ENCODE measurements at regions not wholly inside any gene's neighbourhood (a gene's known extent, or its start where the extent isn't known, plus 50 kb on each side); places are given as distances from the start of the nearest gene placed in this dataset.

- H3K36me3 Mint-ChIP-seq (ENCODE audit: low read depth, unreplicated experiment), result no peaks in the 10 kb centered on the region
- H3K9ac ChIP-seq (ENCODE audit: low read length), result no peak overlapping the region
- H3K4me1 ChIP-seq (ENCODE audit: insufficient read depth, low read length), result no peaks in the 10 kb centered on the region
- no peak overlapping the region for H3K4me3 Mint-ChIP-seq (ENCODE audit: unreplicated experiment)
- H3K4me2 ChIP-seq (ENCODE audit: low read length), result no peak overlapping the region
- H3K36me3 ChIP-seq (ENCODE audit: insufficient read depth, low read length), result no peaks in the 10 kb centered on the region
- DNase-seq (ENCODE audit: low read depth), result no peak
- no peaks in the 10 kb centered on the region for H3K9me3 Mint-ChIP-seq (ENCODE audit: unreplicated experiment)
- no peak overlapping the region for H3K27ac Mint-ChIP-seq (ENCODE audit: unreplicated experiment)
- H2AFZ ChIP-seq (ENCODE audit: low read depth, low read length), result no peak overlapping the region
- peaks cover 2% of the 10 kb centered on the region for H3K27me3 Mint-ChIP-seq (ENCODE audit: low read depth, unreplicated experiment)
- no peaks in the 10 kb centered on the region for H4K20me1 ChIP-seq (ENCODE audit: insufficient read depth, low read length)
- no peaks in the 10 kb centered on the region for H3K9me3 ChIP-seq (ENCODE audit: insufficient read depth, low read depth, low read length)
- no peak overlapping the region for H3K27ac ChIP-seq (ENCODE audit: low read depth, low read length)
- TF ChIP-seq CTCF (IDR thresholded peaks at IDR 0.05; ENCODE audit: insufficient read depth, low read depth, low read length), result no peak
- no peak for TF ChIP-seq EZH2 (IDR thresholded peaks at IDR 0.05; ENCODE audit: insufficient read depth, low read length)
- no peaks in the 10 kb centered on the region for H3K79me2 ChIP-seq (ENCODE audit: insufficient read depth, low read length)
- H3K4me3 ChIP-seq (ENCODE audit: insufficient read depth, low read depth, low read length), result no peak overlapping the region
- H3K4me1 Mint-ChIP-seq (ENCODE audit: low read depth, unreplicated experiment), result no peaks in the 10 kb centered on the region
- no peak for FAIRE-seq
- no peaks in the 10 kb centered on the region for H3K27me3 ChIP-seq (ENCODE audit: insufficient read depth, low read length)
These were observed 411.5 kb upstream of the MCTP2 start for GRCh38 chr15:93819826-93820225.

- Histone ChIP-seq H3K9me3 (ENCODE audit: insufficient read depth, low read depth, low read length) (no peaks in the 10 kb centered on the region), H3K9ac (ENCODE audit: low read length) (no peak overlapping the region), H3K4me2 (ENCODE audit: low read length) (no peak overlapping the region), H3K79me2 (ENCODE audit: insufficient read depth, low read length) (no peaks in the 10 kb centered on the region), H3K27ac (ENCODE audit: low read depth, low read length) (no peak overlapping the region), H2AFZ (ENCODE audit: low read depth, low read length) (no peak overlapping the region), H3K27me3 (ENCODE audit: insufficient read depth, low read length) (no peaks in the 10 kb centered on the region), H3K36me3 (ENCODE audit: insufficient read depth, low read length) (no peaks in the 10 kb centered on the region), H4K20me1 (ENCODE audit: insufficient read depth, low read length) (no peaks in the 10 kb centered on the region), H3K4me3 (ENCODE audit: insufficient read depth, low read depth, low read length) (no peak overlapping the region), H3K4me1 (ENCODE audit: insufficient read depth, low read length) (no peaks in the 10 kb centered on the region)
- H3K36me3 Mint-ChIP-seq (ENCODE audit: low read depth, unreplicated experiment), result no peaks in the 10 kb centered on the region
- no peak overlapping the region for H3K27ac Mint-ChIP-seq (ENCODE audit: unreplicated experiment)
- FAIRE-seq, result no peak
- no peak overlapping the region for H3K4me3 Mint-ChIP-seq (ENCODE audit: unreplicated experiment)
- no peak for TF ChIP-seq EZH2 (IDR thresholded peaks at IDR 0.05; ENCODE audit: insufficient read depth, low read length)
- TF ChIP-seq CTCF (IDR thresholded peaks at IDR 0.05; ENCODE audit: insufficient read depth, low read depth, low read length), result no peak
- no peaks in the 10 kb centered on the region for H3K4me1 Mint-ChIP-seq (ENCODE audit: low read depth, unreplicated experiment)
- DNase-seq (ENCODE audit: low read depth), result no peak
- no peaks in the 10 kb centered on the region for H3K27me3 Mint-ChIP-seq (ENCODE audit: low read depth, unreplicated experiment)
- H3K9me3 Mint-ChIP-seq (ENCODE audit: unreplicated experiment), result peaks cover 5% of the 10 kb centered on the region
These were observed 414.5 kb upstream of the MCTP2 start for GRCh38 chr15:93816815-93817214.

GRCh38 chr15:93811305-93811704, 420.1 kb upstream of the MCTP2 start:
- Mint-ChIP-seq H3K9me3 (ENCODE audit: unreplicated experiment) (peaks cover 5% of the 10 kb centered on the region), H3K4me1 (ENCODE audit: low read depth, unreplicated experiment) (no peaks in the 10 kb centered on the region), H3K4me3 (ENCODE audit: unreplicated experiment) (no peak overlapping the region), H3K27me3 (ENCODE audit: low read depth, unreplicated experiment) (peaks cover 6% of the 10 kb centered on the region), H3K36me3 (ENCODE audit: low read depth, unreplicated experiment) (no peaks in the 10 kb centered on the region), H3K27ac (ENCODE audit: unreplicated experiment) (no peak overlapping the region)
- FAIRE-seq (no peak), DNase-seq (ENCODE audit: low read depth) (no peak)
- Histone ChIP-seq H3K79me2 (ENCODE audit: insufficient read depth, low read length) (no peaks in the 10 kb centered on the region), H2AFZ (ENCODE audit: low read depth, low read length) (no peak overlapping the region), H3K27ac (ENCODE audit: low read depth, low read length) (no peak overlapping the region), H3K4me2 (ENCODE audit: low read length) (no peak overlapping the region), H3K9ac (ENCODE audit: low read length) (no peak overlapping the region), H4K20me1 (ENCODE audit: insufficient read depth, low read length) (no peaks in the 10 kb centered on the region), H3K36me3 (ENCODE audit: insufficient read depth, low read length) (no peaks in the 10 kb centered on the region), H3K9me3 (ENCODE audit: insufficient read depth, low read depth, low read length) (no peaks in the 10 kb centered on the region), H3K4me3 (ENCODE audit: insufficient read depth, low read depth, low read length) (no peak overlapping the region), H3K4me1 (ENCODE audit: insufficient read depth, low read length) (peaks cover 2% of the 10 kb centered on the region), H3K27me3 (ENCODE audit: insufficient read depth, low read length) (peaks cover 2% of the 10 kb centered on the region)
- TF ChIP-seq EZH2 (IDR thresholded peaks at IDR 0.05; ENCODE audit: insufficient read depth, low read length) (no peak), CTCF (IDR thresholded peaks at IDR 0.05; ENCODE audit: insufficient read depth, low read depth, low read length) (no peak)
